Dermis blood vessel endothelial cell (primary cell): ENCODE measurements at regions not wholly inside any gene's neighbourhood (a gene's known extent, or its start where the extent isn't known, plus 50 kb on each side); places are given as distances from the start of the nearest gene placed in this dataset.
A peak's percentile ranks its signal among the peaks of the same experiment; 100 is the strongest.

ENCODE experiments used
- DNase-seq: peaks from one replicate; pipeline ENCODE4 v3.0.0; 2010

- no peak for DNase-seq
These were observed 84.4 kb upstream of the HS6ST1 start for GRCh38 chr2:128402911-128403670.

DNA sequence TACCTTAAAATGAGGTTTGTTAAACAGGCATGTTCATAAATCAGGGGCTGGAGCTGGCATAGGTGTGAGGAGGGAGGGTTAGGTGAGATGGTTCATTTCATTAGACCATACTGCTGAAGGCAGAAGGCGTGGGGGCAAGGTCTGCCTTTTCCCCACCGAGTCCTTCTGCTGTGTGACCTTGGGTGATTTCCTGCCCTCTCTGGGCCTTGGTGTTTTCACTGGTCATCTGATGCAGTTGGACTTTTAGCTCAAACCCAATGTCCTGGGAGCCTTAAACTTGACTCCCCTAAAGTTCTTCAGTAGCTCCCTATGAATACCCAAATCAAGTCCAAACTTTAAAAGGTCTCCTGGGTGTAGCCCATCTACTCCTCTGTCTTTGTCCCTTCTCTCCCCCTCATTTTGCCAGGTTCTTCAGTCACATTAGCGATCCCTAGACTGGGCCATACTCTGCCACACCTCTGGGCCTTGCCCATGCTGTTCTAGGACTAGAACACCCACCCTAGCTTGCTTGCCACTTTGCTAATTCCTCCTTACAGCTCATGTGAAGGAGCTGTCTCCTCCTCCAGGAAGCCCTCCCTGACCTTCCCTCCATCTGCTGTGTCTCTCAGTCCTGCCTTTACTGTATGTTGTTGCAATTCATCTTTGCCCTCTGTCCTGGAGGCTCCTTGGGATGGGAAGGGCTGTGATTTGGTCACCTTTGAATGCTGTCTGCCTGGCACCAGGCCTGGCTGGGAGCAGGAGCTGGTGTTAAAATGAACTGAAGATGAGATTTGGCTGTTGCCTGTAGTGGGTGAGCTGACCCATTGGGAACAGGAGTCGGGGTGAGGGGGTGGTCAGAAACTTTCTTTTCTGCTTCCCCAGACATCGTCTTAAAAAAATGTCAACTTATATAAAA, 85.4 kb upstream of the HS6ST1 start:
- DNase-seq: no peak

DNA sequence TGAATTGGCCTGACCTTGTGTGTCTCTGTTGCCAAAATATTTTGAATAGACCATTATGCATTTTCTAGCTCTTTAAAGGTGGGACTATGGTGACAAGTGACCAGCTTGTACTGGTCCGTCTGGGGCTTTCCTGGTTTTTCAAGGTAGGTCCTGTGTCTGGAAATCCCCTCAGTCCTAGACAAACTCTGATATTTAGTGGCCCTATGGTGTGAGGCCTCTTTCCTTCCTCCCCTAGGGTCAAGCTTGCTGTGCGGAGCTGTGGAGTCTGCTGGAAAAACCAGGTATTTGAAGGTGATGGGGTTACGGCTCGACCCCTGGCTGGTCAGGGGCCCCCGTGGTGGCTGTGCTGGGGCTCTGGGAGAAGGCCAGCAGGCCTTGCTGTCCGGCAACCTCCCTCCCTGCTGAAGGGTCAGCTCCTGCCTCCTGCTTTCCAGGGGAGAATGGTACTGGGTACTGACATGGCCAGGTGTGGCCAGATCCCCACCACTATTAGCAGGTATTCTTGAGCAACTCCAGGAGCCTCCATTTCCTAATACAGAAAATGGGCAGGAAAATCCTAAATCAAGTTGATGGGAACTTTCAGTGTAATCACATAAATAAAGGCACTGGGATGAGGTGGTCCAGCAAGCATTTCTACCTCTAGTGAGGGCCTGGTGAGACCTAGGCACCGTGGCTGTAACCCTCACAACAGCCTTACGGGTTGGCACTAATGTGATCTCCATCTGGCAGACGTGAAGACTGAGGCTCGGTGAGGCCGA, 86.2 kb upstream of the HS6ST1 start:
- no peak for DNase-seq

GRCh38 chr2:128405467-128405900, 86.8 kb upstream of the HS6ST1 start:
- DNase-seq: no peak

GRCh38 chr2:128405981-128406613, 87.4 kb upstream of the HS6ST1 start:
- DNase-seq: no peak

DNA sequence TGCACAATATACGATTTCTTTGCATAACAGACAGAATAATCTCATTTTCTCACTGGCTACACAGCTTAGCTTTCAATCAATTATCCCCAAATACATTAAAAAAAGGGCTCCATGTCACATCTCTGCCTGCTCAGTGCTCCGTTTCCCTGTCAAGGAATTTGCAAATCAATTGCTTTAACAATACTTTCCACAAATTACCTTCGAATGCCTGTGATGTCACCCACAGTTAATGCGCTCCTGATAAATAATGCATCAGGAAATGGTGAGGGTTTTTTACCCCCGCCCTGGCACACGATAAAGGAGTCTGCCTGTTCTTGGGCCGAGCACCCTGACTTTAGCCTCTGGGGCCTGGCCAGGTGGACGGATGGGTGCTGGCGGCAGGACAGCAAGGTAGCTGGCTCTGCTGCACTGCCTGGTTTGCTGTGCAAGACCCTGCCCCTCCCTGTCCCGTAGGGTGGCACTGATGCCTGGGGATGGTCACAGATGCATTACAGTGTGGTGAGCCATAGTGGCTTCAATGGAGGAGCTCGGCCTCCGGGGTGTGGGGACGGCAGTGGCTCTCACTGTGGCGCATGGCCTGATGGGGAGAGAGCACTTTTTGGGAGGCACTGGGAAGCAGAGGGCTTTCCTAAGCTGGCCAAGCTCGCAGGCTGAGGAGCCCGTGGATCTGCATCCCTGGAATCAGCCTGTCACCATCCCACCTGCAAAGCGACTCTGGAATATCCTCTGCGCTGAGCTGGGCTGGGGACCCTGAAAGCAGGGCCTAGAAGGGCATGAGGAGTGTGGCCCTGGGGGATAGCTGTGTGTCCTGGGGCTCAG, 88.3 kb upstream of the HS6ST1 start:
- no peak for DNase-seq

DNA sequence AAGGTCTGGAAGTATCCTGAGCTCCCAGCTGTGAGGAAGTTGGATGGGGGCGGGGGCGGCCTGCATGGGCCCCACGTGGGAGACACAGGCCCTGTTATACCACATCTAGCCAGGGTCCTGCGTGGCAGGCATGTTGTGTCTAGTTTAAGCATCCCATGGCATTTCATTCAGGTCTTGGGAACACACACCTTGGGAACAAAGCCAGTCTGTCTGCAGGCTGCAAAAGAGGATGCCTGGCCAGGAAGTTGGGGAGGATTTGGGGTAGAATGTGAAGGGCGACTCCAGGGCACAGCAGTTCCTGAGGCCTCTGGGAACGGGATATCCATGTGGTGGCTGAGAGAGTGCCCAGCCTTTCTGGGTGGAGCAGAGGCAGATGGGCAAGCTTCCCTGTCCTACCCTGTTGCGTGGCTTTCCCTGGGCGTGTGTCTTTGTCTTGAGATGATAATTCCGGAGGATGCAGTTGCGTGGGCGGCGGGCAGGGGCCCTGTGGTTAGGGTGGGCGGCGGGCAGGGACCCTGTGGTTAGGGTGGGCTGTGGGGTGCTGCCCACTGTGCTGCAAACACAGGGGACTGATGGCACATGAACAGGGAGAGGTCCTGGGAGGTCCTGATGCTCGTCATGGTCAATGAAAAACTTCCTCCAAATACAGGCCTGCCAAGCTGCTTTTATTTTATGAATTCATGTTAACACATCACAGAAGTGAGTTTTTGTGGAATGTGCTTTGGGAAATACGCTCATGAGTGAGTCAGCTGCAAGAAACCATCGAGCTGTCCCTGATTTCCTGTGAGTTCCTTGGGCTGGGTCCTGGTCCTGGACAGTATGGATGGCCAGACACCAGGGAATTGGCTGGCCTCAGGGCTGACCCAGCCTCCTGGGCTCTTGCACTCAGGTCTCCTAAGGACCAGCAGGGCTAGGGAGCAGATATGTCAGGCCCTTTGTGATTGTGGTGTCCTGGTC, 90.0 kb upstream of the HS6ST1 start:
- peak; percentile 48 for DNase-seq

- DNase-seq: no peak
These were observed 90.8 kb upstream of the HS6ST1 start for GRCh38 chr2:128409326-128410034.

GRCh38 chr2:128410035-128410757, 91.5 kb upstream of the HS6ST1 start:
- no peak for DNase-seq

DNA sequence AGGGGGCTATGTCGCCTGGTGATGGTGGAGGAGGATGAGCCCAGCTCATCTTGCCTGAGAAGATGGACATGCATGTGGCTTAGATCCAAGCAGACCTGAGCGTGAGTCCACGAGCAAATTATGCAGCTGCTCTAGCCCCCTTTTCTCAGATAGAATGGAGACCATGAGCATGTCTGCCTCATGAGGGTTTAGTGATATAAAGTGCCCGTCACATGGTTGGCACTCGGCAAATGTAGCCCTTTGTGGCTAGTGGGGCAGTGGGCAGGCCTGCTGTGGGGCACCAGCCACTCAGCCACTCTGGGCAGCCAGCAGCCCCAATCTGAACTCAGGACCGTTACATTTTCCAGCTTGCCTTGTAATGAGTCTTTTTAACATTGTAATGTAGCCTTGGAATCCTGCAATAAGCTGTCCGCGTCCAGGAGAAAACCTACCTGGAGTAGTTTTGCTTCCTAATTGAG, 92.1 kb upstream of the HS6ST1 start:
- DNase-seq: no peak

- DNase-seq: no peak
These were observed 92.8 kb upstream of the HS6ST1 start for GRCh38 chr2:128411431-128411830.

- DNase-seq: no peak
These were observed 93.7 kb upstream of the HS6ST1 start for GRCh38 chr2:128412181-128412871.

DNA sequence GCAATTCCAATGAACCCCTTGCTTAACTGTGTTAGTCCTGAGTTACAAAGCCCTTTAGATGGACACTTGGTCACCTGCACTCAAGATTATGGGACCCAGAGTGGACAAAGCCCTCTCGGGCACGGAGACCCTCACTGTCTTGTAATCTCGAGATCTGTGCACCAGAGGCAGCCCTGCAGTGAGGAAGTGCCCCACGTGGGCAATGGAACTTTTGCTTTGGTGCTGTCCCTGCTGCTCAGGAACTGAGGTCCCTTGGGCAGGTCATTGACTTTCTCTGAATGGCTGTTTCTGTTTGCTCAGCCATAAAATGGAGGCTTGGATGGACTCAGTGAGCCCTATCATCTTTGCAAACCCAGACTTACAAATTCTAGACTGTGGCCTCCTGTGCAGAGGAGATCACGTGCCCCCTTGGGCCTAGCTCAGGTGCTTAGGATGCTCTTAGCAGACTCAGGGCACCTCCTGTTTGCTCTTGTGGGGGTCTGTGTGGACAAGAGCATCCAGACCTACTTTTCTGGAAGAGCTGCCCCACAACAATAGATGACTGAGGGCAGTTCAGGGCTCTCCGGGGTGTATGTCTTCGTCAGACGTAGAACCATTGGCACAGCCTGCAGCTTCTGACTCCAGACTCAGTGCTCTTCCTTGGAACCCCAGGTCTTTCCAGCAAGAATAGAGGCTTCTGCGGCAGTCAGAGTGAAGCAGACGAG, 94.5 kb upstream of the HS6ST1 start:
- no peak for DNase-seq

DNA sequence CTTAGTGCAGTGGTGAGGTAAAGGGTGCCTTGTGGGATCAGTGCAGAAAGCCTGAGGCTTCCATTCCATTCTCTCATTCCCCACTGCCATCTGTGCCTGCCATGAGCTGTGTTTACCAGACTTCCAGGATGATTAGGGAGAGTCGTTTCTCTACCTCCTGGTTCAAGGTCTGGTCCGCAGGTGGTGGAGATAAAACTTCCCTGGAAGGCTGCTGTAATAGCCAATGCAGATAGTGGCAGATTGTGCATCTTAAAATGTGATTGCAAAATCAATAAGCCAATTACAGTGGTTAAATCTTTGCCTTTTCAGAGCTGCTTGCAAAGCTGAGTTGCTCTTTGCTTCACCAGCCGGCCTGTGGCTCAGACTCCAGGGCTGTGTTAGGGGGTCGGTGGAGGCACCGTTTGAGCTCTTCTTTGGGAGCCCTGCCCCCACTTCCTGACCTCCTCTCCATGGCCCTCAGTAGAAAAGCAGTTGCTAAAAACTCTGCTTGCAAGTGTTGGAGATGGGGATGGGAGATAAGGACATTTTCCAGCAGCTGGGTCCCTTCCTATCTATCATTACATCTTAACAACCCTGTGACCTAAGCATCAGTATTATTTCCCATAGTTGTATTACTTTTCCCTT, 95.2 kb upstream of the HS6ST1 start:
- DNase-seq: no peak

DNA sequence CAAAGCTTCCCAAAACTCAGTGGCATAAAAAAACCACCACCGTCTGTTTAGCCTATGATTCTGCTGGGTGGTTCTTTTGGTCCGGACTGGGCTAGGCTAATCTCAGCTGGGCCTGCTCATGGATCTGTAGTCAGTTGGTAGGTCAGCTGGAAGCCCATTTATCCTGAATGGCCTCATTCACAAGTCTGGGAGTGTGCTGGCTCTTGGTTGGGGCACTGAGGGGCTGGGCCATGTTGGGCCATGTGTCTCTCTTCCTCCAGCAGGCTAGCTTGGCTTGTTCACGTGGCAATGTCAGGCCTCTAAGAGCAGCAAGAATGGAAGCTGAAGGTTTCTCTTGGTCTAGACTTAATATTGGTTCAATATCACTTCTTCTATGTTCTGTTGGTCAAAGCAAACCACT, 95.7 kb upstream of the HS6ST1 start:
- no peak for DNase-seq

DNA sequence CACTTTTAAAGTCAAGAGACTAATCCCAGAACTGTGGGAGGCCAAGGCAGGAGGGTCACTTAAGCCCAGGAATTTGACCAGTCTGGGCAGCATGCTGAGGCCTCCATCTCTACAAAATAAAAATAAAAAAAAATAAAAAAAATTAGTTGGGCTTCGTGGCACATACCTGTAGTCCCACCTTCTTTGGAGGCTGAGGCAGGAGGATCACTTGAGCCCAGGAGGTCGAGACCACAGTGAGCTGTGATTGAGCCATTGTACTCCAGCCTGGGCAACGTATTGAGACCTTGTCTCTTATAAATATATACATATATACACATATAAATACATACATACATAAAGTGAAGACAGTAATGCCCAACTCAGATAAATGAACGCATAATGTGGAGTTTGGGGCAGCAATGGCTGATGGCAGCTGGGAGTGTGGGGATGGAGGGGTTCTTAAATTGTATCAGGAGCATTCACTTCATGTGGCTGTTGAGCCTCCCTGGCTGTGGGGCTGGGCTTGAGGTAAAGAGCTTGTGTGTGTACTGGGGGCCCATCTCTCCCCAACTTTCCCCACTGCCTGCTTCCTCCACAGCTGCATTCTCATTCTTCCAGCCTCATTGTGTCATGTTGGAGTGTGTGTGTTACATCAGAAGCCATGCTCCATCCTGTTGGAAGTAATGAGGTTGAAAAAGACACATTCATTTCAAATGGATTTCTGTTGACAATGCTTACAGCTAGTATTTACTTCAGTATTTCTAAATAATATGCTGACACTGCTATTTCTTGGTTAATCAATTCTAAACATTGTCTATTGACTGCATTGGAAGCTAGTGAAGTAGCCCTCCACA, 96.5 kb upstream of the HS6ST1 start:
- DNase-seq: no peak

GRCh38 chr2:128415779-128416061, 97.1 kb upstream of the HS6ST1 start:
- no peak for DNase-seq
